NCI-H187 treated with DMSO at 0.1 percent for 48 hours (cell line): ENCODE measurements at regions not wholly inside any gene's neighbourhood (a gene's known extent, or its start where the extent isn't known, plus 50 kb on each side); places are given as distances from the start of the nearest gene placed in this dataset.
"Not testable (repeated sequence)": the region's sequence is repeated elsewhere in the genome, so short reads cannot be mapped to it uniquely, and the experiment has no call there.

Experiments used
- DNase-seq: peaks from one replicate; lab custom pipeline; 2025; lab: John Stamatoyannopoulos, UW

GRCh38 chr7:82624965-82625364, 181.4 kb upstream of the CACNA2D1 start:
- no peak for DNase-seq

- no peak for DNase-seq
Observed at GRCh38 chr7:82624337-82624736, 180.8 kb upstream of the CACNA2D1 start.

- no peak for DNase-seq
Observed at GRCh38 chr7:82623812-82624211, 180.2 kb upstream of the CACNA2D1 start.

- no peak for DNase-seq
Observed at GRCh38 chr7:82617156-82617555, 173.6 kb upstream of the CACNA2D1 start.

GRCh38 chr7:82616059-82616728, 172.6 kb upstream of the CACNA2D1 start:
- no peak for DNase-seq

- DNase-seq, result no peak
Observed at GRCh38 chr7:82615527-82615926, 171.9 kb upstream of the CACNA2D1 start.

GRCh38 chr7:82609746-82610145, 166.2 kb upstream of the CACNA2D1 start:
- DNase-seq, result no peak

GRCh38 chr7:82605247-82605864, 161.8 kb upstream of the CACNA2D1 start:
- DNase-seq, result peak; percentile 28

- no peak for DNase-seq
Observed at GRCh38 chr7:82602066-82602465, 158.5 kb upstream of the CACNA2D1 start.

GRCh38 chr7:82600531-82600930, 157.0 kb upstream of the CACNA2D1 start:
- peak; percentile 80 for DNase-seq

- DNase-seq, result no peak
Observed at GRCh38 chr7:82599895-82600294, 156.3 kb upstream of the CACNA2D1 start.

- no peak for DNase-seq
Observed at GRCh38 chr7:82598958-82599357, 155.4 kb upstream of the CACNA2D1 start.

- not testable (repeated sequence) for DNase-seq
Observed at GRCh38 chr7:82595795-82596194, 152.2 kb upstream of the CACNA2D1 start.

GRCh38 chr7:82595176-82595575, 151.6 kb upstream of the CACNA2D1 start:
- DNase-seq, result no peak

GRCh38 chr7:82594665-82595064, 151.1 kb upstream of the CACNA2D1 start:
- peak; percentile 77 for DNase-seq

- DNase-seq, result peak; percentile 53
Observed at GRCh38 chr7:82593780-82594179, 150.2 kb upstream of the CACNA2D1 start.

GRCh38 chr7:82592416-82592815, 148.8 kb upstream of the CACNA2D1 start:
- DNase-seq, result no peak

GRCh38 chr7:82579047-82579446, 135.5 kb upstream of the CACNA2D1 start:
- no peak for DNase-seq

- DNase-seq, result no peak
Observed at GRCh38 chr7:82578430-82578829, 134.9 kb upstream of the CACNA2D1 start.

GRCh38 chr7:82572195-82572880, 128.8 kb upstream of the CACNA2D1 start:
- DNase-seq, result peak; percentile 30

- DNase-seq, result not testable (repeated sequence)
Observed at GRCh38 chr7:82571047-82571446, 127.5 kb upstream of the CACNA2D1 start.

GRCh38 chr7:82567841-82568240, 124.3 kb upstream of the CACNA2D1 start:
- no peak for DNase-seq

GRCh38 chr7:82567356-82567755, 123.8 kb upstream of the CACNA2D1 start:
- no peak for DNase-seq
